H9 (cell line): ENCODE measurements at regions not wholly inside any gene's neighbourhood (a gene's known extent, or its start where the extent isn't known, plus 50 kb on each side); places are given as distances from the start of the nearest gene placed in this dataset.
A peak's percentile ranks its signal among the peaks of the same experiment; 100 is the strongest.

Experiments used
- DNase-seq: peaks from one replicate; pipeline ENCODE4 v3.0.0-alpha.2; 2017
- H2AFZ ChIP-seq: one replicate; pipeline ENCODE4 v1.6.1; 2013; ENCODE audit warnings: mild to moderate bottlenecking, low read length, control low read depth, moderate library complexity
- H2AK5ac ChIP-seq: 2 replicates; pipeline ENCODE4 v1.6.1; 2013; ENCODE audit warnings: low read length, control low read depth, mixed read lengths; ENCODE audit not compliant: insufficient read length
- H2BK120ac ChIP-seq: one replicate; pipeline ENCODE4 v1.6.1; 2013; ENCODE audit warnings: low read depth, mild to moderate bottlenecking, low read length, control low read depth, inconsistent platforms; ENCODE audit not compliant: poor library complexity, severe bottlenecking
- H2BK12ac ChIP-seq: 2 replicates; pipeline ENCODE4 v1.6.1; 2013; ENCODE audit warnings: low read length, control low read depth, mixed read lengths, low read depth; ENCODE audit not compliant: insufficient read length
- H2BK15ac ChIP-seq: 2 replicates; pipeline ENCODE4 v1.6.1; 2013; ENCODE audit warnings: low read depth, low read length, control low read depth
- H2BK20ac ChIP-seq: one replicate; pipeline ENCODE4 v1.6.1; 2013; ENCODE audit warnings: low read depth, mild to moderate bottlenecking, low read length, control low read depth, inconsistent platforms; ENCODE audit not compliant: poor library complexity, severe bottlenecking
- H2BK5ac ChIP-seq: 2 replicates; pipeline ENCODE4 v1.6.1; 2013; ENCODE audit warnings: low read length, control low read depth, mixed read lengths; ENCODE audit not compliant: insufficient read length
- H3K14ac ChIP-seq: 2 replicates; pipeline ENCODE4 v1.6.1; 2013; ENCODE audit warnings: low read length, control low read depth; ENCODE audit not compliant: insufficient read depth
- H3K18ac ChIP-seq: 2 replicates; pipeline ENCODE4 v1.6.1; 2013; ENCODE audit warnings: low read depth, mild to moderate bottlenecking, mixed read lengths, low read length, control low read depth; ENCODE audit not compliant: insufficient read length
- H3K23ac ChIP-seq: 2 replicates; pipeline ENCODE4 v1.6.1; 2013; ENCODE audit warnings: low read length, control low read depth, mixed read lengths, low read depth; ENCODE audit not compliant: insufficient read length
- H3K23me2 ChIP-seq: 2 replicates; pipeline ENCODE4 v1.6.1; 2013; ENCODE audit warnings: low read depth, mild to moderate bottlenecking, mixed read lengths, low read length, control low read depth; ENCODE audit not compliant: insufficient read length, poor library complexity, severe bottlenecking
- H3K27ac ChIP-seq: 2 replicates; pipeline ENCODE4 v1.5.1; 2013; ENCODE audit warnings: low read length, control low read depth, mixed read lengths, low read depth; ENCODE audit not compliant: insufficient read length
- H3K27me3 ChIP-seq: 2 replicates; pipeline ENCODE4 v1.6.1; 2013; ENCODE audit warnings: low read length, control low read depth, inconsistent platforms; ENCODE audit not compliant: insufficient read depth
- H3K4ac ChIP-seq: 2 replicates; pipeline ENCODE4 v1.6.1; 2013; ENCODE audit warnings: low read depth, mild to moderate bottlenecking, control low read depth, inconsistent platforms, low read length, moderate library complexity
- H3K4me1 ChIP-seq: 2 replicates; pipeline ENCODE4 v1.6.1; 2013; ENCODE audit warnings: low read length, control low read depth, inconsistent platforms; ENCODE audit not compliant: insufficient read depth
- H3K4me2 ChIP-seq: 2 replicates; pipeline ENCODE4 v1.6.1; 2013; ENCODE audit warnings: low read length, control low read depth, mixed read lengths; ENCODE audit not compliant: insufficient read length, insufficient read depth
- H3K56ac ChIP-seq: 2 replicates; pipeline ENCODE4 v1.6.1; 2013; ENCODE audit warnings: low read depth, mild to moderate bottlenecking, mixed read lengths, low read length, control low read depth; ENCODE audit not compliant: insufficient read length
- H3K79me1 ChIP-seq: 2 replicates; pipeline ENCODE4 v1.6.1; 2013; ENCODE audit warnings: low read depth, mild to moderate bottlenecking, moderate library complexity, low read length, control low read depth, inconsistent platforms; ENCODE audit not compliant: insufficient read depth, poor library complexity, severe bottlenecking
- H3K79me2 ChIP-seq: 2 replicates; pipeline ENCODE4 v1.6.1; 2013; ENCODE audit warnings: low read length, control low read depth, inconsistent platforms; ENCODE audit not compliant: insufficient read depth
- H3K9ac ChIP-seq: 2 replicates; pipeline ENCODE4 v1.6.1; 2013; ENCODE audit warnings: low read length, control low read depth, mixed read lengths; ENCODE audit not compliant: insufficient read length; ENCODE audit errors: extremely low read depth
- H3K9me3 ChIP-seq: one replicate; pipeline ENCODE4 v1.6.1; 2013; ENCODE audit warnings: low read depth, low read length, inconsistent platforms; ENCODE audit not compliant: control insufficient read depth
- H3T11ph ChIP-seq: one replicate; pipeline ENCODE4 v1.6.1; 2013; ENCODE audit warnings: mild to moderate bottlenecking, low read length, control low read depth, inconsistent platforms
- H4K20me1 ChIP-seq: one replicate; pipeline ENCODE4 v1.6.1; 2013; ENCODE audit not compliant: control insufficient read depth, insufficient read length, insufficient read depth
- H4K5ac ChIP-seq: 2 replicates; pipeline ENCODE4 v1.6.1; 2013; ENCODE audit warnings: low read depth, mild to moderate bottlenecking, mixed read lengths, low read length, control low read depth; ENCODE audit not compliant: insufficient read length
- H4K8ac ChIP-seq: replicated peaks from 2 replicates; pipeline ENCODE4 v1.6.1; 2013; ENCODE audit warnings: low read length, control low read depth, mixed read lengths, low read depth; ENCODE audit not compliant: insufficient read length
- H4K91ac ChIP-seq: 2 replicates; pipeline ENCODE4 v1.6.1; 2013; ENCODE audit warnings: low read depth, mild to moderate bottlenecking, moderate library complexity, mixed read lengths, low read length, control low read depth; ENCODE audit not compliant: insufficient read length
- H3K27ac Mint-ChIP-seq, 3 experiments: 2 replicates in 2 of 3; 3 replicates in 1 of 3; pipeline ENCODE4 v1.8.0; 2020 to 2021; ENCODE audit warnings: mixed read lengths in 3 of 3, mild to moderate bottlenecking in 1 of 3, moderate library complexity in 1 of 3
- H3K27me3 Mint-ChIP-seq: 2 replicates; pipeline ENCODE4 v1.8.0; 2021; ENCODE audit warnings: low read depth, mild to moderate bottlenecking, moderate library complexity, mixed read lengths
- H3K36me3 Mint-ChIP-seq, 3 experiments: 2 replicates in 2 of 3; 3 replicates in 1 of 3; pipeline ENCODE4 v1.8.0; 2020 to 2021; ENCODE audit warnings: low read depth in 3 of 3, mixed read lengths in 3 of 3; ENCODE audit not compliant: insufficient read depth in 1 of 3
- H3K4me1 Mint-ChIP-seq, 2 experiments: 2 replicates each; pipeline ENCODE4 v1.8.0; 2020; ENCODE audit warnings: mixed read lengths in 2 of 2
- H3K4me3 Mint-ChIP-seq, 2 experiments: 2 replicates in 1 of 2; 3 replicates in 1 of 2; pipeline ENCODE4 v1.8.0; 2020 to 2021; ENCODE audit warnings: mild to moderate bottlenecking in 2 of 2, mixed read lengths in 2 of 2, moderate library complexity in 1 of 2
- H3K9me3 Mint-ChIP-seq, 2 experiments: 2 replicates in 1 of 2; 3 replicates in 1 of 2; pipeline ENCODE4 v1.8.0; 2020; ENCODE audit warnings: mild to moderate bottlenecking in 2 of 2, mixed read lengths in 2 of 2, moderate library complexity in 1 of 2
- CTCF ChIP-seq: fragments of 200-600 bp; sonication (generic); conservative IDR thresholded peaks from 3 replicates; pipeline ENCODE4 v1.8.0; 2021; ENCODE audit warnings: antibody characterized with exemption, mild to moderate bottlenecking
- WGBS: extraction: QIAGEN DNeasy Blood & Tissue Kit; methylation state at CpG from one replicate; pipeline ENCODE4 v1.1.7; 2013; ENCODE audit warnings: missing lambda C conversion rate, low lambda C conversion rate, mixed read lengths; ENCODE audit not compliant: insufficient read length; ENCODE audit errors: extremely low coverage; 5-methylcytosine and 5-hydroxymethylcytosine counted together

DNA sequence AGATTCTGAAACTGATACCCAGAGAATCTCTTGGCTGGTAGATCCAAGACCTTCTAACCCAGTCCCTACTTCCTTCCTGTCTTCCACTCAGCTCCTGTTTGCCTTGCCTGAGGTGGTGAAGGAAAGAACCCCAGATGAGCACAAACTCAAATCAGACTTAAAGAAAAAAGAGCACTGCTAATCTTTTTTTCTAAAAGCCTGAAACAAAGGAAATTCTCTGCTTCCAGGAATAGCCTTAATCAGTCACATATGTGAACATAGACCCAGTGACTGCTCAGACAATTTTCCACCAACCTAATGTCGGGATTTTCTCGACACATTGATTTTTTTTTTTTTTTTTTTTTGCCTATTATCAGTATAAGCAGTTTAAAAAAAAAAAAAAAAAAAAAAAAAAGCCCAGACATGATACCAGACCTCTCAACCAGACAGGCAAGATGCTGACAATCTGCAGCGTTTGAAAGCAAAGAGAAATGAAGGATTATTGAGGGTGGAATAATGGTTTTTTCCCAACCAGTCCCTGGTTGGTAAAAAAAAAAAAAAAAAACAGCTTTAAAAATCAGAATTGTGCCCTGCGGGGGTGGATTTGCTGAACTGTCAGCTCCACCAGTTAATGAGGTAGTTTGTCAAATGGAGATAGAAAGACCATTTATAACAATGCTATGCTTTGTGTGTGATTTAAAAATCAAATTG is 256.8 kb upstream of the RARB start:
- peak overlapping the region in 2 of 3 experiments; percentile 71 to 91; a peak in 3 of 7 replicates for H3K27ac Mint-ChIP-seq
- WGBS = no CpG with 5 or more reads among the region's 4 CpGs

More for the DNA sequence above, 256.8 kb upstream of the RARB start:
- no peak overlapping the region for H2BK20ac ChIP-seq
- Mint-ChIP-seq H3K9me3 (peaks cover 8 to 11% of the 10 kb centered on the region in 2 experiments; a peak in 4 of 5 replicates), H3K4me3 (no peak overlapping the region), H3K27me3 (no peaks in the 10 kb centered on the region), H3K36me3 (peaks cover 8 to 12% (median 10%) of the 10 kb centered on the region in 3 experiments), H3K4me1 (peaks cover 36 to 39% of the 10 kb centered on the region in 2 experiments)
- no peak overlapping the region for H2BK5ac ChIP-seq
- no peak overlapping the region for H2AK5ac ChIP-seq
- no peak overlapping the region for H3K56ac ChIP-seq
- no peak overlapping the region for H2BK15ac ChIP-seq
- no peaks in the 10 kb centered on the region for H3K79me2 ChIP-seq
- no peaks in the 10 kb centered on the region for H4K20me1 ChIP-seq
- H2BK120ac ChIP-seq = no peak overlapping the region
- H3K27ac ChIP-seq = no peak overlapping the region
- TF ChIP-seq CTCF = no peak
- H3K9me3 ChIP-seq = no peaks in the 10 kb centered on the region
- H3K18ac ChIP-seq = no peak overlapping the region
- no peaks in the 10 kb centered on the region; the same call in 1 of the 2 replicates for H3K4me1 ChIP-seq
- H2AFZ ChIP-seq = no peak overlapping the region
- no peak overlapping the region for H4K5ac ChIP-seq
- no peak overlapping the region for H3K9ac ChIP-seq
- H3K14ac ChIP-seq = no peak overlapping the region
- H4K8ac ChIP-seq = no peak overlapping the region
- H4K91ac ChIP-seq = no peak overlapping the region
- no peaks in the 10 kb centered on the region for H3K79me1 ChIP-seq
- H3K23me2 ChIP-seq = no peaks in the 10 kb centered on the region
- H3K4me2 ChIP-seq = no peak overlapping the region
- H3K23ac ChIP-seq = no peak overlapping the region
- no peak overlapping the region for H3T11ph ChIP-seq
- no peak overlapping the region for H3K4ac ChIP-seq
- DNase-seq = no peak
- no peaks in the 10 kb centered on the region for H3K27me3 ChIP-seq
- H2BK12ac ChIP-seq = no peak overlapping the region
